ENCODE measurements at regions not wholly inside any gene's neighbourhood (a gene's known extent, or its start where the extent isn't known, plus 50 kb on each side); places are given as distances from the start of the nearest gene placed in this dataset.
"Not testable (repeated sequence)": the region's sequence is repeated elsewhere in the genome, so short reads cannot be mapped to it uniquely, and the experiment has no call there.

DNA sequence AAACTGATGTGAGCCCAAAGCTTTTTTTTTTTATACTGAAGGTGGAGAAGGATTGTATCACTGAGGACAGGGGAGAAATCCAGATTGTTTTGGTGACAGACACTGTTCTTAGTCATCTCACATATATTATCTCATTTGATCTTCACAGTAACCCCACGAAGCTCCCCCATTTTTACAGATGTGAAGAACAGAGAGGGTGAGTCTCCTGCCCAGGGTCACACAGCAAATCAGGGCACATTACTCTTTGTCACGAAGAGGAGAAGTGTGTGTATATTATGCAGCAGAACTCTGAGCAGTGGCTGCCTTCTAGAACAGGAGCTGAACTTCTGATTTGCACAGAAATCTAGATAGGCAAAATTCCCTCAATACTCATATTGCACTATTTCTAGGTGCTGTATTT is 504.3 kb downstream of the XYLT1 start:
- H3K27ac ChIP-seq, result no peak overlapping the region
- H3K4me3 ChIP-seq, result no peak overlapping the region
- DNase-seq (ENCODE audit: low spot score), result no peak
- TF ChIP-seq, protein P1, sequence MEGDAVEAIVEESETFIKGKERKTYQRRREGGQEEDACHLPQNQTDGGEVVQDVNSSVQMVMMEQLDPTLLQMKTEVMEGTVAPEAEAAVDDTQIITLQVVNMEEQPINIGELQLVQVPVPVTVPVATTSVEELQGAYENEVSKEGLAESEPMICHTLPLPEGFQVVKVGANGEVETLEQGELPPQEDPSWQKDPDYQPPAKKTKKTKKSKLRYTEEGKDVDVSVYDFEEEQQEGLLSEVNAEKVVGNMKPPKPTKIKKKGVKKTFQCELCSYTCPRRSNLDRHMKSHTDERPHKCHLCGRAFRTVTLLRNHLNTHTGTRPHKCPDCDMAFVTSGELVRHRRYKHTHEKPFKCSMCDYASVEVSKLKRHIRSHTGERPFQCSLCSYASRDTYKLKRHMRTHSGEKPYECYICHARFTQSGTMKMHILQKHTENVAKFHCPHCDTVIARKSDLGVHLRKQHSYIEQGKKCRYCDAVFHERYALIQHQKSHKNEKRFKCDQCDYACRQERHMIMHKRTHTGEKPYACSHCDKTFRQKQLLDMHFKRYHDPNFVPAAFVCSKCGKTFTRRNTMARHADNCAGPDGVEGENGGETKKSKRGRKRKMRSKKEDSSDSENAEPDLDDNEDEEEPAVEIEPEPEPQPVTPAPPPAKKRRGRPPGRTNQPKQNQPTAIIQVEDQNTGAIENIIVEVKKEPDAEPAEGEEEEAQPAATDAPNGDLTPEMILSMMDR (IDR thresholded peaks at IDR 0.05), result no peak

DNA sequence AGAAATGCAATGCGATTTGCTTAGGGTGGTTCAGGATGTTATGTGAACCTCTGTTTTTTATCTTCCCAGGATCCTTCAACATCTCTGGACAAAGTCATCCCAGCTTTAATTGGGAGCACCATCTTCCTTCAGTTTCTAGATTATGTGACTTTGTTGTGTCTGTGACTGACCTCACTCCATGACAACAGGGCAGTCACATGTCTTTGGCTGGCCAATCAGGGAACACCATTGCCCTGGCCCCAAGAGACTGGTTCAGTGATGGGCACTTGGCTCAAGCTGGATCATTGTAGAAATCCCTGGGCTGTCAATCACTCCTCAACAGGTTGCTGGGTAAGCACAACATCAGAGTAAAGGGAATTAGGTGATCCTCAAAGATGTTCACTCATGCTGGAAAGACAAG is 499.7 kb downstream of the XYLT1 start:
- TF ChIP-seq, protein P1 (IDR thresholded peaks at IDR 0.05), result no peak
- Histone ChIP-seq H3K4me3 (no peak overlapping the region), H3K27ac (no peak overlapping the region)
- DNase-seq (ENCODE audit: low spot score), result no peak

DNA sequence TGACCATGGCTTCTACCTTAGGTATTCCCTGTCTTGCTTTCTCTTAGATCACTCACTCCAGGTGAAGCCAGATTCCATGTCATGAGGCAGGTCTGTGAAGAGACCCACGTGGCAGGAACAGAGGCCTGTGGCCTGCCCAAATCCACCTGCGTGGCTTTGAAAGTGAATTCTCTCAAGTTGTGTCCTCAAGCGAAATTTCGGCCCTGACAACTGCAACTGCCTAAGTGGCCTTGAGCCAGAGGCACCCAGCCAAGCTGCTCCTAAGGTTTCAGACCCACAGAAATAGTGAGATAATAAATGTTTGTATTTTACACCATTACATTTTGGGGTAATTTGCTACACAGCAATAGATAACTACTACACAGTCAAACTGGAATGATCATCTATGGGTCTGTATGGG is 497.9 kb downstream of the XYLT1 start:
- TF ChIP-seq, protein P1 (IDR thresholded peaks at IDR 0.05), result no peak
- no peak overlapping the region for H3K4me3 ChIP-seq
- no peak overlapping the region for H3K27ac ChIP-seq
- no peak for DNase-seq (ENCODE audit: low spot score)

DNA sequence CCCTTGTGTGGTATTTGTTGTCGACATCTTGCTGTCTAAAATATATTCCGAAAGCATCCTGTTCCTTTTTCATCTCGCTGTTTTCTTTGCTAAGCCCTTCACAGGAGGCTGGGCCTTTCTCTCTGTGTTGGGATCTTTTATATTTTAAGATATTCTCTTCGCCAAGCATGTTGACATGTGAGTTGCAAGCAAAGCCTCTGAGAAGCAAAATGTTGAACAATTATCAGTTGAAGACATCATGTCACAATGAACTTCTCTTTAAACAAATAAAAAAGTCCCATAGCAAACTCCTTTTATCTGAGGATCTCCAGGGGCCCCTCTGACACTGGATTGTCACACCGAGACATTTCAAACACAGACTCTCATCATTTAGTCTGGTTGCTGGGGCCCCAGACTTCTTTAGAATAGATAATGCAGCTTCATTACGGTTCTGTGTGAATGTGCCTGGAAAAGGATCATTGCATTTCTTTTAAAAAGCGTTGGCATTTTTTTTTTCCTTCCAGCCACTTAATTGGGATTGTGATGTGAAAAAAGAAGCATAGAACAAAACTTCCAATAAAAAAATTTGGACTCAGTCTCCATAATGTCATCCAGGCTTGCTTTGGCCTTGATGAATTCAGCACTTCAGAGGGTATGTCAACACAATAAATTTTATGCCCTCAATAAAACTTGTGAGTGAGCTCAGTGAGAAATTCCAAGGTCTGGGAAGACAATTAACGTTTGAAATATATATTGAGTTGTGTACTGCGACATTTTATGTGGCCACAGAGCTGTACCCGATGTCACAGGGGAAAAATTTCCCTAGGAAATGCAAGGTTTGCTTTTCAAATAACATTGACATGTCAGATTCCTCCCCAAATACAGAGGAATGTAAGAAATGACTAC is 496.8 kb downstream of the XYLT1 start:
- H3K27ac ChIP-seq, result no peak overlapping the region
- no peak overlapping the region for H3K4me3 ChIP-seq
- TF ChIP-seq, protein P1 (IDR thresholded peaks at IDR 0.05), result no peak
- no peak for DNase-seq (ENCODE audit: low spot score)

DNA sequence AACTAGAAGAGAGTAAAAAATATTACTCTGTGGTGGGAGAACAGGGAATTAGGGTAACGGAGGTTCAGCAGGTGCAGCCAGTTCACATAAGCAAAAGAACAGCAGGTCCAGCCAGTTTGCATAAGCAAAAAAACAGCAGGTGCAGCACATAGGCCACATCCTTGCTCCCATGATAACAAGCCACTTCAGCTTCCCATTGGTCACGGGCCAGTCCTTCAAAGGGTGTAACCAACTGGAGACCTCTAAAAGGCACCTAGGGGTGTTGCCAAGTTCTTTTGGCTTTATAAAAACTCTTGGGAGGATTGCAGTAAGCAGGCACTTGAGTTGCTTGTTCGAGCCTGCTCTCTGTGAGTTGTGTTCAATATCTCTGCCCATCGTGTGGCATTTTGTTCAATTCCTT is 488.1 kb downstream of the XYLT1 start:
- H3K27ac ChIP-seq, result no peak overlapping the region
- H3K4me3 ChIP-seq, result no peak overlapping the region
- DNase-seq (ENCODE audit: low spot score), result no peak
- TF ChIP-seq, protein P1 (IDR thresholded peaks at IDR 0.05), result no peak

DNA sequence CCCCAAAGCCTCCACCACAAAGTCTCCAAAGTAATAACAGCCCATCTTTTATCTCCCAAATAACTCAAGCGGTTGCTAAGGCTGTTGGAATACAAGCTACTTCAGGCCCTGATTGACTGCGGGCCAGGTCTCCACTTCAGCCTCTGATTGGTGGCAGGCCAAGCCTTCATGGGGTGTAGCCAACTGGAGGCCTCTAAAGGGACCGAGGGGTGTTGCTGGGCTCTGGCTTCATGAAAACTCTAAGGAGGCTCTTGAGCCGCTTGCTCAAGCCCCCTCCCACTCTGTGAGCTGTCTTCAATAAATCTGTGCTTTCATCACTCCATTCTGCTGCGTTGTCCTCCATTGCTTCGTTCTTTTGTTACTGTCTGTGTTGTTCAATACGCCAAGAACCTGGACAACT is 487.2 kb downstream of the XYLT1 start:
- no peak overlapping the region for H3K27ac ChIP-seq
- no peak overlapping the region for H3K4me3 ChIP-seq
- no peak for DNase-seq (ENCODE audit: low spot score)
- TF ChIP-seq, protein P1 (IDR thresholded peaks at IDR 0.05), result no peak

DNA sequence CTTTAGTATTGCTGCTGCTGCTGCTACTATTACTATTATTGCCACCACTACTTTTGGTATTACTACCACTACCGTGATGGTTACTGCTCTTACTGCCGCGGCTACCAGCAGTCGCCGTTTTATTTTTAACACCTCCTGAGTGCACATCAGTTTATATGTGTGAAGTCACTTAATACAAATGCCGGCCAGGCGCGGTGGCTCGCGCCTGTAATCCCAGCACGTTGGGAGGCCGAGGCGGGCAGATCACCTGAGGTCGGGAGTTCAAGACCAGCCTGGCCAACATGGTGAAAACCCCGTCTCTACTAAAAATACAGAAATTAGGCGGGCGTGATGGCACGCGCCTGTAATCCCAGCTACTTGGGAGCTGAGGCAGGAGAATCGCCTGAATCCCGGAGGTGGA is 486.7 kb downstream of the XYLT1 start:
- H3K27ac ChIP-seq; DNase-seq (ENCODE audit: low spot score); H3K4me3 ChIP-seq: not testable (repeated sequence)

All from coronary artery (tissue), 2 donors.